B cell (primary cell): ENCODE measurements at regions not wholly inside any gene's neighbourhood (a gene's known extent, or its start where the extent isn't known, plus 50 kb on each side); places are given as distances from the start of the nearest gene placed in this dataset.

Experiments
- ATAC-seq: fragments of 200-7000 bp; cut with Tn5 transposase; one replicate; pipeline ENCODE4 v1.10.0; 2021; ENCODE audit warnings: low read depth, mild to moderate bottlenecking, moderate number of reproducible peaks, moderate library complexity
- CTCF ChIA-PET: fragments of 350-600 bp; sonication (Branson Sonifier 250); formaldehyde crosslinking; loops from one replicate; lab custom pipeline; 2021; ENCODE audit warnings: antibody characterized with exemption, inconsistent platforms; lab: Charles Lee
- POLR2A ChIA-PET: fragments of 350-600 bp; sonication (Branson Sonifier 250); formaldehyde crosslinking; loops from one replicate; lab custom pipeline; 2021; ENCODE audit warnings: antibody characterized with exemption; lab: Charles Lee
- DNase-seq: peaks from one replicate; pipeline ENCODE4 v3.0.0; 2013
- H2AFZ ChIP-seq: 2 replicates; pipeline ENCODE4 v1.6.1; 2012; ENCODE audit warnings: mild to moderate bottlenecking, low read depth, low read length; ENCODE audit not compliant: insufficient read depth, poor library complexity, severe bottlenecking
- H3K27ac ChIP-seq, 2 donors: 1 replicate in 1 of 2; 2 replicates in 1 of 2; pipeline ENCODE4 v1.5.1; 2012 to 2013; ENCODE audit warnings: low read length in 2 of 2, mild to moderate bottlenecking in 2 of 2, moderate library complexity in 1 of 2
- H3K27me3 ChIP-seq, 4 experiments: fragments of 200-600 bp in 1 of 4; sonication (generic) in 1 of 4; replicated peaks in 1 of 4; 1 replicate in 2 of 4; 2 replicates in 2 of 4; pipeline versions ENCODE4 v1.6.1 to v1.7.0; 2013 to 2016; ENCODE audit warnings: low read length in 3 of 4, mild to moderate bottlenecking in 2 of 4, mixed read lengths in 1 of 4, moderate library complexity in 1 of 4; ENCODE audit not compliant: insufficient read depth in 4 of 4, control insufficient read depth in 3 of 4; ENCODE audit errors: control extremely low read depth in 1 of 4
- H3K36me3 ChIP-seq, 2 experiments: replicated peaks in 1 of 2; 1 replicate in 1 of 2; 2 replicates in 1 of 2; pipeline versions ENCODE4 v1.6.1 to v1.7.1; 2013; ENCODE audit warnings: low read length in 1 of 2; ENCODE audit not compliant: insufficient read depth in 2 of 2, control insufficient read depth in 1 of 2; ENCODE audit errors: control extremely low read depth in 1 of 2, extremely low read depth in 1 of 2
- H3K4me1 ChIP-seq, 2 donors: fragments of 200-600 bp in 1 of 2; sonication (generic) in 1 of 2; 1 replicate in 1 of 2; 2 replicates in 1 of 2; pipeline versions ENCODE4 v1.5.1 to v1.6.1; 2013 to 2017; ENCODE audit warnings: low read length in 2 of 2; ENCODE audit not compliant: control insufficient read depth in 2 of 2, insufficient read depth in 2 of 2
- H3K4me2 ChIP-seq: replicated peaks from 2 replicates; pipeline ENCODE3; 2012; ENCODE audit warnings: mild to moderate bottlenecking, low read depth, low read length; ENCODE audit not compliant: poor library complexity, severe bottlenecking
- H3K4me3 ChIP-seq, 5 experiments: fragments of 200-600 bp in 1 of 5; sonication (generic) in 1 of 5; 1 replicate in 3 of 5; 2 replicates in 2 of 5; pipeline versions ENCODE4 v1.5.1 to v1.7.0; 2011 to 2016; ENCODE audit warnings: low read length in 4 of 5, mild to moderate bottlenecking in 4 of 5, low read depth in 2 of 5, control low read depth in 1 of 5, moderate library complexity in 1 of 5; ENCODE audit not compliant: insufficient read depth in 1 of 5; ENCODE audit errors: control extremely low read depth in 1 of 5, extremely low read depth in 1 of 5
- H3K79me2 ChIP-seq: fragments of 200-600 bp; sonication (generic); one replicate; pipeline ENCODE4 v1.6.0; 2016; ENCODE audit warnings: low read length; ENCODE audit not compliant: control insufficient read depth, insufficient read depth
- H3K9ac ChIP-seq: fragments of 200-600 bp; sonication (generic); 2 replicates; pipeline ENCODE4 v1.6.1; 2017; ENCODE audit warnings: mild to moderate bottlenecking, low read length, moderate library complexity
- H3K9me3 ChIP-seq, 3 donors: one replicate each; pipeline versions ENCODE4 v1.6.1 to v1.7.1; 2013; ENCODE audit warnings: low read length in 2 of 3; ENCODE audit not compliant: control insufficient read depth in 2 of 3, insufficient read depth in 1 of 3; ENCODE audit errors: control extremely low read depth in 1 of 3
- H4K20me1 ChIP-seq: 2 replicates; pipeline ENCODE4 v1.6.0; 2012; ENCODE audit warnings: mild to moderate bottlenecking, low read length; ENCODE audit not compliant: insufficient read depth, control insufficient read depth, poor library complexity, severe bottlenecking
- H3K27ac Mint-ChIP-seq: one replicate; pipeline ENCODE4 v1.8.0; 2021; ENCODE audit warnings: mixed read lengths
- H3K27me3 Mint-ChIP-seq: one replicate; pipeline ENCODE4 v1.8.0; 2021; ENCODE audit warnings: mixed read lengths
- H3K4me1 Mint-ChIP-seq: one replicate; pipeline ENCODE4 v1.8.0; 2021; ENCODE audit warnings: mixed read lengths
- H3K4me3 Mint-ChIP-seq: one replicate; pipeline ENCODE4 v1.8.0; 2021; ENCODE audit warnings: mixed read lengths
- H3K9me3 Mint-ChIP-seq: one replicate; pipeline ENCODE4 v1.8.0; 2022; ENCODE audit warnings: mixed read lengths; ENCODE audit not compliant: insufficient read depth
- CTCF ChIP-seq: fragments of 200-600 bp; IDR thresholded peaks from one replicate; pipeline ENCODE4 v1.8.0; 2022; ENCODE audit warnings: antibody characterized with exemption, mild to moderate bottlenecking
- EZH2 ChIP-seq: IDR thresholded peaks from 2 replicates; pipeline ENCODE4 v1.6.1; 2012; ENCODE audit warnings: borderline replicate concordance, low read depth, mild to moderate bottlenecking, moderate library complexity, low read length; ENCODE audit not compliant: insufficient read depth, poor library complexity, severe bottlenecking
- WGBS: methylation state at CpG from one replicate; pipeline ENCODE4 v1.1.5; 2013; ENCODE audit warnings: missing lambda C conversion rate; ENCODE audit not compliant: insufficient coverage; 5-methylcytosine and 5-hydroxymethylcytosine counted together
- intact Hi-C: fragments of 100-400 bp; cut with micrococcal nuclease; formaldehyde crosslinking; loops from one replicate; pipeline ENCODE4 v1.10.0; 2022

DNA sequence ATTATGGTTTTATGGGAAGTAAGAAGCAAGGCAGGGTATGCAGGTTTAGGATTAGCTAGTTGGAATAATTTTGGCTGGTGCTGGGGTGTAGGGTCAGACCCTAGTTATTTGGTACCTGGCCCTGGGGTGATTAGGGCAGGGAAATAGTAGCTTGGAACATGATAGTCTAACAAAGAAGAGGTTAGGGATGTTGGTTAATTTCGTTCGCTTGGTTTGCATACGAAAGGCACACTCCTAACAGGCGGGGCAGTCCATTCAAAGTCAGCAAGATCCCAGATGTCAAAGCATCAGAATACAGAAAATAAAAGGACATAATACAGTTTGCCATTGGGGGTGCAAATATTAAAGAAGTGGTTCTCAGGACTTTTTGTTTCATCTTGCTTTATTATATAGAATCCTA lies 55.7 kb upstream of the ITPRID1 start:
- no peaks in the 10 kb centered on the region for H3K4me1 ChIP-seq
- no peak overlapping the region for H3K4me3 ChIP-seq
- ATAC-seq (no peak), DNase-seq (no peak)
- CTCF ChIA-PET, result interaction anchor here (1.0 to 1.6 kb wide), 3 partner anchors 12 to 276 kb away, joined by 3 to 4 read pairs (median 3); no protein-coding TSS in a partner anchor
- no peak overlapping the region for H3K27ac ChIP-seq
- H3K79me2 ChIP-seq, result no peaks in the 10 kb centered on the region
- intact Hi-C loops, result no loop called here
- H3K4me2 ChIP-seq, result no peak overlapping the region
- Mint-ChIP-seq H3K9me3 (no peaks in the 10 kb centered on the region), H3K27me3 (peaks cover 16% of the 10 kb centered on the region), H3K4me1 (no peaks in the 10 kb centered on the region), H3K27ac (no peak overlapping the region), H3K4me3 (no peak overlapping the region)
- H3K36me3 ChIP-seq, result no peaks in the 10 kb centered on the region
- POLR2A ChIA-PET, result no interaction called here
- no peak for TF ChIP-seq EZH2
- TF ChIP-seq CTCF, result no peak
- H3K27me3 ChIP-seq, result no peaks in the 10 kb centered on the region
- no CpG with 5 or more reads among the region's 4 CpGs for WGBS
- H3K9ac ChIP-seq, result no peak overlapping the region
- no peak overlapping the region for H2AFZ ChIP-seq
- no peaks in the 10 kb centered on the region for H4K20me1 ChIP-seq
- H3K9me3 ChIP-seq, result peaks cover 0 to 2% (median 0%) of the 10 kb centered on the region in 3 donors

DNA sequence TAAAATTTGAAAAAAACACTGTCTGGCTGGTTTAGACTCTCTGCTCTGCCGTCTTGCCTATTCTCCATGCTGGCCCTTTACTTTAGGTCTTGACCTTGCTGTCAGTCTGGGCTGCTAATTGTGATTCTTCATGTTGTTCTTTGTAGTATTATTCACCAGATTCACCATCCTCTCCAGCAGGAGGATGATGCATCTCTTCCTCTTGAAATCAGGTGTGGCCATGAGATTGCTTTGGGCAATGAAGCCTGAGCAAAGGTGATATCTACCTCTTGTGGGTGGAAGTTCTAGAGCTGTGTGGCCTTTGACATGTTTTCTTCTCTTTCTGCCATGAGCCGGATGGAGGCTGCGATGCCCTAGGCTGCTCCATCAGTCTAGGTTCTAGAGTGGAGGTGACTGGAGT lies 51.3 kb upstream of the ITPRID1 start:
- no peak for ATAC-seq
- H3K4me2 ChIP-seq, result no peak overlapping the region
- DNase-seq, result no peak
- H3K4me3 ChIP-seq, result no peak overlapping the region
- H3K9me3 Mint-ChIP-seq, result no peaks in the 10 kb centered on the region
- H3K4me1 ChIP-seq, result no peaks in the 10 kb centered on the region
- H4K20me1 ChIP-seq, result no peaks in the 10 kb centered on the region
- ChIA-PET POLR2A (no interaction called here), CTCF (no interaction called here)
- H3K9ac ChIP-seq, result no peak overlapping the region
- H3K27me3 ChIP-seq, result no peaks in the 10 kb centered on the region
- no peak for TF ChIP-seq CTCF
- TF ChIP-seq EZH2, result no peak
- no peak overlapping the region for H3K4me3 Mint-ChIP-seq
- H3K4me1 Mint-ChIP-seq, result no peaks in the 10 kb centered on the region
- H3K79me2 ChIP-seq, result no peaks in the 10 kb centered on the region
- H3K27ac ChIP-seq, result no peak overlapping the region
- H3K27ac Mint-ChIP-seq, result no peak overlapping the region
- H3K27me3 Mint-ChIP-seq, result peaks cover 11% of the 10 kb centered on the region
- intact Hi-C loops, result no loop called here
- WGBS, result no CpG with 5 or more reads among the region's 3 CpGs
- H3K36me3 ChIP-seq, result no peaks in the 10 kb centered on the region
- H3K9me3 ChIP-seq, result no peaks in the 10 kb centered on the region
- H2AFZ ChIP-seq, result no peak overlapping the region
